ENCODE measurements at regions not wholly inside any gene's neighbourhood (a gene's known extent, or its start where the extent isn't known, plus 50 kb on each side); places are given as distances from the start of the nearest gene placed in this dataset.

DNA sequence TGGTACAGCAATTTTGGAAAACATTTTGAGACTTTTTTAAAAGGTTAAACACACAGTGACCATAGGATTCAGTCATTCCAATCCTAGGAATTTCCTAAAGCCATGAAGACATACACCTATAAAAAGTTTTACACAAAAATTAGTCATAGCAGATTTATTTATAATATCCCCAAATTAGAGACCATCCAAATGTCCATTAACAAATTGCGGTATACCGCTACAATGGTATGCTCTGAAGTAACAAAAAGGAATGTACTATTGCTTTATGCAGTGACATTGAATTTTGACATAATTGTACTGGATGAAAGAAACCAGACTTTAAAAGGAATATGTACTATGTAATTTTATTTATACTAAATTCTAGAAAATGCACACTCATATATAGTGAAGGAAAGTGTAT, 362.8 kb downstream of the HGF start:
- no peaks in the 10 kb centered on the region for H4K20me1 ChIP-seq (ENCODE audit: low read length)
- no peak overlapping the region for H2AFZ ChIP-seq (ENCODE audit: low read length)
- H3K9ac ChIP-seq (ENCODE audit: low read length), result no peak overlapping the region
- H3K9me3 ChIP-seq (ENCODE audit: low read length), result 0 out of 2 replicates have a peak, but pooled peaks cover 8% of the 10 kb centered on the region
- ChIA-PET POLR2A (ENCODE audit: unreplicated experiment) (no interaction called here), CTCF (no interaction called here)
- H3K4me2 ChIP-seq (ENCODE audit: low read length), result peak overlapping the region; percentile 10; the same call in 1 of the 2 replicates
- H3F3A ChIP-seq (ENCODE audit: low read length, unreplicated experiment), result peaks cover 13% of the 10 kb centered on the region
- intact Hi-C loops (cut with micrococcal nuclease), result no loop called here
- 0 out of 2 replicates have a peak, but pooled peaks cover 7% of the 10 kb centered on the region for H3K36me3 ChIP-seq (ENCODE audit: low read depth, low read length)
- H3K79me2 ChIP-seq (ENCODE audit: low read length), result no peaks in the 10 kb centered on the region
- BruUV-seq (replicated peaks), result no TSS peak
- peaks cover 46% of the 10 kb centered on the region for H3K4me1 ChIP-seq (ENCODE audit: insufficient read depth, low read length)
- peak overlapping the region; percentile 89 for H3K27ac ChIP-seq (ENCODE audit: low read length)
- no peaks in the 10 kb centered on the region for H3K27me3 ChIP-seq (ENCODE audit: low read length)
- TF ChIP-seq EZH2phosphoT487 (IDR thresholded peaks at IDR 0.05; ENCODE audit: borderline replicate concordance, low read length) (no peak), EZH2 (IDR thresholded peaks at IDR 0.05; ENCODE audit: low read length, unreplicated experiment) (no peak)
- TF ChIP-seq, protein P1, sequence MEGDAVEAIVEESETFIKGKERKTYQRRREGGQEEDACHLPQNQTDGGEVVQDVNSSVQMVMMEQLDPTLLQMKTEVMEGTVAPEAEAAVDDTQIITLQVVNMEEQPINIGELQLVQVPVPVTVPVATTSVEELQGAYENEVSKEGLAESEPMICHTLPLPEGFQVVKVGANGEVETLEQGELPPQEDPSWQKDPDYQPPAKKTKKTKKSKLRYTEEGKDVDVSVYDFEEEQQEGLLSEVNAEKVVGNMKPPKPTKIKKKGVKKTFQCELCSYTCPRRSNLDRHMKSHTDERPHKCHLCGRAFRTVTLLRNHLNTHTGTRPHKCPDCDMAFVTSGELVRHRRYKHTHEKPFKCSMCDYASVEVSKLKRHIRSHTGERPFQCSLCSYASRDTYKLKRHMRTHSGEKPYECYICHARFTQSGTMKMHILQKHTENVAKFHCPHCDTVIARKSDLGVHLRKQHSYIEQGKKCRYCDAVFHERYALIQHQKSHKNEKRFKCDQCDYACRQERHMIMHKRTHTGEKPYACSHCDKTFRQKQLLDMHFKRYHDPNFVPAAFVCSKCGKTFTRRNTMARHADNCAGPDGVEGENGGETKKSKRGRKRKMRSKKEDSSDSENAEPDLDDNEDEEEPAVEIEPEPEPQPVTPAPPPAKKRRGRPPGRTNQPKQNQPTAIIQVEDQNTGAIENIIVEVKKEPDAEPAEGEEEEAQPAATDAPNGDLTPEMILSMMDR (conservative IDR thresholded peaks at IDR 0.05; ENCODE audit: low read depth, low read length), result no peak
- peak; percentile 44 for ATAC-seq
- no peaks in the 10 kb centered on the region for H3K9me2 ChIP-seq (replicated peaks; ENCODE audit: low read length)
- peak; percentile 77 for DNase-seq
- no peak overlapping the region for H3K4me3 ChIP-seq (ENCODE audit: low read length)

DNA sequence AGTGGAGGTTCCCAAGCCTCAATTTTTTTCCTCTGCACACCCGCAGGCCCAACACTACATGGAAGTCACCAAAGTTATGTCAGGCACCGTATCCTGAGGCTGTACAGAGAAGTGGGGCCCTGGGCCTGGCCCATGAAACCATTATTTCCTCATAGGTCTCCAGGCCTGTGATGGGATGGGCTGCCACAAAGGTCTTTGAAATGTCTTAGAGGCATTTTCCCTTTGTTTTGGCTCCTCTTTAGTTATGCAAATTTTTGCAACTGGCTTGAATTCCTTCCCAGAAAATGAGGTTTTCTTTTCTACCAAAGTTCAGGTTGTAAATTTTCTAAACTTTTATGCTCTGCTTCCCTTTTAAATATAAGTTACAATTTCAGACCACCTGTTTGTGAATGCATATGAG, 365.2 kb downstream of the HGF start:
- POLR2A ChIA-PET (ENCODE audit: unreplicated experiment), result no interaction called here

DNA sequence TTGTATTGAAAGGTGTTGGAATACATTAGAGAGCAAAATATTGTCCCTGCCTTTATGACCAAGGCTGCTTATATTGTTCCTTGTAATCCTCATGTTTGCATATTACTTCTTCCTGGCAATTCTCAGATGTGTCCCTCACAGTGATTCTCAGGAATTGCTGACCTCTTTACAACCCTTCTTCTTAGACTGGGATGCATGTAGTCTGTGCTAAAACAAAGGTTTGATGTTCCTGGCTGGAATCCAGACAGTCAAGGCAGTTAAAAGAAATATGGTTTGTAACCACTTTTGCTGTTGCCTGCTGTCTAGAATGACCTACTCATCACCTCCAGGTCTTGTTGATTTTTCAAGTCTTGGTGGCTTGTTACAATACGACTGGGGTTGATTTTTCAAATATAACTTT, 367.6 kb downstream of the HGF start:
- Histone ChIP-seq H3F3A (ENCODE audit: low read length, unreplicated experiment) (peaks cover 5% of the 10 kb centered on the region), H3K79me2 (ENCODE audit: low read length) (no peaks in the 10 kb centered on the region), H3K9ac (ENCODE audit: low read length) (no peak overlapping the region), H2AFZ (ENCODE audit: low read length) (no peak overlapping the region), H3K27me3 (ENCODE audit: low read length) (no peaks in the 10 kb centered on the region), H3K4me2 (ENCODE audit: low read length) (no peak overlapping the region), H3K9me3 (ENCODE audit: low read length) (0 out of 2 replicates have a peak, but pooled peaks cover 2% of the 10 kb centered on the region), H3K36me3 (ENCODE audit: low read depth, low read length) (0 out of 2 replicates have a peak, but pooled peaks cover 3% of the 10 kb centered on the region), H3K27ac (ENCODE audit: low read length) (no peak overlapping the region), H3K9me2 (replicated peaks; ENCODE audit: low read length) (no peaks in the 10 kb centered on the region), H4K20me1 (ENCODE audit: low read length) (no peaks in the 10 kb centered on the region), H3K4me3 (ENCODE audit: low read length) (no peak overlapping the region), H3K4me1 (ENCODE audit: insufficient read depth, low read length) (peaks cover 8% of the 10 kb centered on the region)
- TF ChIP-seq, protein P1 (conservative IDR thresholded peaks at IDR 0.05; ENCODE audit: low read depth, low read length), result no peak
- no peak for TF ChIP-seq EZH2phosphoT487 (IDR thresholded peaks at IDR 0.05; ENCODE audit: borderline replicate concordance, low read length)
- TF ChIP-seq EZH2 (IDR thresholded peaks at IDR 0.05; ENCODE audit: low read length, unreplicated experiment), result no peak
- ChIA-PET CTCF (no interaction called here), POLR2A (ENCODE audit: unreplicated experiment) (no interaction called here)
- ATAC-seq (no peak), DNase-seq (no peak)
- intact Hi-C loops (cut with micrococcal nuclease), result no loop called here
- no TSS peak for BruUV-seq (replicated peaks)

More for the DNA sequence above, 365.2 kb downstream of the HGF start:
- Histone ChIP-seq H3K9me3 (ENCODE audit: low read length) (0 out of 2 replicates have a peak, but pooled peaks cover 8% of the 10 kb centered on the region), H2AFZ (ENCODE audit: low read length) (no peak overlapping the region), H3K9ac (ENCODE audit: low read length) (no peak overlapping the region), H3K4me2 (ENCODE audit: low read length) (no peak overlapping the region), H4K20me1 (ENCODE audit: low read length) (no peaks in the 10 kb centered on the region), H3K4me3 (ENCODE audit: low read length) (no peak overlapping the region), H3K4me1 (ENCODE audit: insufficient read depth, low read length) (peaks cover 29% of the 10 kb centered on the region), H3K9me2 (replicated peaks; ENCODE audit: low read length) (no peaks in the 10 kb centered on the region), H3K27ac (ENCODE audit: low read length) (no peak overlapping the region), H3K79me2 (ENCODE audit: low read length) (no peaks in the 10 kb centered on the region), H3K27me3 (ENCODE audit: low read length) (no peaks in the 10 kb centered on the region), H3F3A (ENCODE audit: low read length, unreplicated experiment) (peaks cover 6% of the 10 kb centered on the region), H3K36me3 (ENCODE audit: low read depth, low read length) (0 out of 2 replicates have a peak, but pooled peaks cover 7% of the 10 kb centered on the region)
- DNase-seq (no peak), ATAC-seq (no peak)
- no TSS peak for BruUV-seq (replicated peaks)
- intact Hi-C loops (cut with micrococcal nuclease), result no loop called here
- TF ChIP-seq EZH2phosphoT487 (IDR thresholded peaks at IDR 0.05; ENCODE audit: borderline replicate concordance, low read length) (no peak), EZH2 (IDR thresholded peaks at IDR 0.05; ENCODE audit: low read length, unreplicated experiment) (no peak)
- TF ChIP-seq, protein P1 (conservative IDR thresholded peaks at IDR 0.05; ENCODE audit: low read depth, low read length), result no peak
- CTCF ChIA-PET, result no interaction called here
